ENCODE measurements at regions not wholly inside any gene's neighbourhood (a gene's known extent, or its start where the extent isn't known, plus 50 kb on each side); places are given as distances from the start of the nearest gene placed in this dataset.

GRCh38 chr4:179750374-179750773 lies 2308.1 kb upstream of the AGA start:
- TF ChIP-seq CTCF (IDR thresholded peaks at IDR 0.05 in 4 of 5, conservative IDR thresholded peaks at IDR 0.05 in 1 of 5) (no peak), POLR2A (IDR thresholded peaks at IDR 0.05) (no peak)

Data from gastrocnemius medialis (tissue), 4 donors.